ENCODE measurements at regions not wholly inside any gene's neighbourhood (a gene's known extent, or its start where the extent isn't known, plus 50 kb on each side); places are given as distances from the start of the nearest gene placed in this dataset.

- Histone ChIP-seq H3K4me1 (ENCODE audit: insufficient read depth, low read length) (no peaks in the 10 kb centered on the region), H3K9me3 (ENCODE audit: low read length) (no peaks in the 10 kb centered on the region), H3K27ac (ENCODE audit: low read depth, low read length) (no peak overlapping the region), H3K27me3 (ENCODE audit: insufficient read depth, low read length, poor library complexity, severe bottlenecking) (no peaks in the 10 kb centered on the region), H3K36me3 (ENCODE audit: insufficient read depth, low read length) (no peaks in the 10 kb centered on the region), H3K4me3 (ENCODE audit: low read length) (no peak overlapping the region)
- Mint-ChIP-seq H3K27ac (no peak overlapping the region), H3K4me1 (no peaks in the 10 kb centered on the region), H3K4me3 (no peak overlapping the region), H3K27me3 (peaks cover 1 to 7% of the 10 kb centered on the region in 2 donors), H3K36me3 (no peaks in the 10 kb centered on the region), H3K9me3 (peaks cover 0 to 4% (median 0%) of the 10 kb centered on the region in 5 donors)
- POLR2A ChIA-PET = no interaction called here
- CTCF ChIA-PET = no interaction called here
- no peak for DNase-seq
Observed at GRCh38 chr17:13442361-13442760, 159.4 kb downstream of the HS3ST3A1 start.

GRCh38 chr17:13441873-13442272, 159.9 kb downstream of the HS3ST3A1 start:
- Mint-ChIP-seq H3K36me3 (no peaks in the 10 kb centered on the region), H3K27me3 (peaks cover 5 to 7% of the 10 kb centered on the region in 2 donors), H3K27ac (no peak overlapping the region), H3K4me3 (no peak overlapping the region), H3K9me3 (peaks cover 0 to 4% (median 0%) of the 10 kb centered on the region in 5 donors), H3K4me1 (no peaks in the 10 kb centered on the region)
- Histone ChIP-seq H3K27ac (ENCODE audit: low read depth, low read length) (no peak overlapping the region), H3K9me3 (ENCODE audit: low read length) (no peaks in the 10 kb centered on the region), H3K4me3 (ENCODE audit: low read length) (no peak overlapping the region), H3K27me3 (ENCODE audit: insufficient read depth, low read length, poor library complexity, severe bottlenecking) (no peaks in the 10 kb centered on the region), H3K4me1 (ENCODE audit: insufficient read depth, low read length) (no peaks in the 10 kb centered on the region), H3K36me3 (ENCODE audit: insufficient read depth, low read length) (no peaks in the 10 kb centered on the region)
- no peak for DNase-seq
- ChIA-PET CTCF (no interaction called here), POLR2A (no interaction called here)

- H3K4me1 Mint-ChIP-seq = no peaks in the 10 kb centered on the region
- CTCF ChIA-PET = no interaction called here
Observed at GRCh38 chr17:13437966-13438779, 163.6 kb downstream of the HS3ST3A1 start.

GRCh38 chr17:13435230-13435629, 166.5 kb downstream of the HS3ST3A1 start:
- H3K9me3 Mint-ChIP-seq = peaks cover 2 to 11% (median 7%) of the 10 kb centered on the region in 5 donors
- Histone ChIP-seq H3K27me3 (ENCODE audit: insufficient read depth, low read length, poor library complexity, severe bottlenecking) (no peaks in the 10 kb centered on the region), H3K27ac (ENCODE audit: low read depth, low read length) (no peak overlapping the region), H3K4me1 (ENCODE audit: insufficient read depth, low read length) (no peaks in the 10 kb centered on the region), H3K36me3 (ENCODE audit: insufficient read depth, low read length) (no peaks in the 10 kb centered on the region), H3K9me3 (ENCODE audit: low read length) (no peaks in the 10 kb centered on the region), H3K4me3 (ENCODE audit: low read length) (no peak overlapping the region)
- ChIA-PET CTCF (no interaction called here), POLR2A (no interaction called here)
- H3K27me3 Mint-ChIP-seq = peaks cover 0 to 8% of the 10 kb centered on the region in 2 donors
- H3K4me3 Mint-ChIP-seq = no peak overlapping the region
- no peaks in the 10 kb centered on the region for H3K36me3 Mint-ChIP-seq
- no peak overlapping the region for H3K27ac Mint-ChIP-seq
- H3K4me1 Mint-ChIP-seq = no peaks in the 10 kb centered on the region
- DNase-seq = no peak

More at GRCh38 chr17:13437966-13438779, 163.6 kb downstream of the HS3ST3A1 start:
- H3K27me3 Mint-ChIP-seq = peaks cover 4 to 6% of the 10 kb centered on the region in 2 donors
- H3K9me3 Mint-ChIP-seq = peaks cover 2 to 7% (median 4%) of the 10 kb centered on the region in 5 donors
- no peaks in the 10 kb centered on the region for H3K4me1 ChIP-seq (ENCODE audit: insufficient read depth, low read length)
- H3K27ac Mint-ChIP-seq = no peak overlapping the region
- H3K27ac ChIP-seq (ENCODE audit: low read depth, low read length) = no peak overlapping the region
- no peaks in the 10 kb centered on the region for H3K36me3 Mint-ChIP-seq
- H3K4me3 ChIP-seq (ENCODE audit: low read length) = no peak overlapping the region
- DNase-seq = no peak
- H3K36me3 ChIP-seq (ENCODE audit: insufficient read depth, low read length) = no peaks in the 10 kb centered on the region
- H3K27me3 ChIP-seq (ENCODE audit: insufficient read depth, low read length, poor library complexity, severe bottlenecking) = no peaks in the 10 kb centered on the region
- no peak overlapping the region for H3K4me3 Mint-ChIP-seq
- POLR2A ChIA-PET = no interaction called here
- H3K9me3 ChIP-seq (ENCODE audit: low read length) = no peaks in the 10 kb centered on the region

GRCh38 chr17:13429201-13429600, 172.5 kb downstream of the HS3ST3A1 start:
- peaks cover 0 to 3% of the 10 kb centered on the region in 2 donors for H3K27me3 Mint-ChIP-seq
- H3K9me3 Mint-ChIP-seq = peaks cover 0 to 8% (median 4%) of the 10 kb centered on the region in 5 donors
- ChIA-PET POLR2A (no interaction called here), CTCF (interaction anchor here (1.4 kb wide), 1 partner anchor 11 kb away, joined by 4 read pairs; no protein-coding TSS in a partner anchor)
- H3K4me1 Mint-ChIP-seq = no peaks in the 10 kb centered on the region
- no peaks in the 10 kb centered on the region for H3K4me1 ChIP-seq (ENCODE audit: insufficient read depth, low read length)
- no peak overlapping the region for H3K27ac ChIP-seq (ENCODE audit: low read depth, low read length)
- H3K4me3 ChIP-seq (ENCODE audit: low read length) = no peak overlapping the region
- H3K9me3 ChIP-seq (ENCODE audit: low read length) = no peaks in the 10 kb centered on the region
- H3K36me3 ChIP-seq (ENCODE audit: insufficient read depth, low read length) = no peaks in the 10 kb centered on the region
- no peaks in the 10 kb centered on the region for H3K27me3 ChIP-seq (ENCODE audit: insufficient read depth, low read length, poor library complexity, severe bottlenecking)
- H3K27ac Mint-ChIP-seq = no peak overlapping the region
- H3K36me3 Mint-ChIP-seq = no peaks in the 10 kb centered on the region
- no peak overlapping the region for H3K4me3 Mint-ChIP-seq
- DNase-seq = no peak

- H3K4me1 Mint-ChIP-seq = no peaks in the 10 kb centered on the region
- peaks cover 0 to 3% of the 10 kb centered on the region in 2 donors for H3K27me3 Mint-ChIP-seq
- peaks cover 0 to 7% (median 4%) of the 10 kb centered on the region in 5 donors for H3K9me3 Mint-ChIP-seq
Observed at GRCh38 chr17:13428611-13429042, 173.1 kb downstream of the HS3ST3A1 start.

GRCh38 chr17:13426991-13427390, 174.7 kb downstream of the HS3ST3A1 start:
- Mint-ChIP-seq H3K4me1 (no peaks in the 10 kb centered on the region), H3K9me3 (no peaks in the 10 kb centered on the region), H3K27ac (no peak overlapping the region), H3K4me3 (no peak overlapping the region), H3K36me3 (no peaks in the 10 kb centered on the region), H3K27me3 (peaks cover 0 to 3% of the 10 kb centered on the region in 2 donors)
- H3K9me3 ChIP-seq (ENCODE audit: low read length) = no peaks in the 10 kb centered on the region
- no peaks in the 10 kb centered on the region for H3K36me3 ChIP-seq (ENCODE audit: insufficient read depth, low read length)
- CTCF ChIA-PET = no interaction called here
- no peak for DNase-seq
- H3K27me3 ChIP-seq (ENCODE audit: insufficient read depth, low read length, poor library complexity, severe bottlenecking) = no peaks in the 10 kb centered on the region
- H3K27ac ChIP-seq (ENCODE audit: low read depth, low read length) = no peak overlapping the region
- no peaks in the 10 kb centered on the region for H3K4me1 ChIP-seq (ENCODE audit: insufficient read depth, low read length)
- POLR2A ChIA-PET = no interaction called here
- H3K4me3 ChIP-seq (ENCODE audit: low read length) = no peak overlapping the region

More at GRCh38 chr17:13428611-13429042, 173.1 kb downstream of the HS3ST3A1 start:
- H3K27ac ChIP-seq (ENCODE audit: low read depth, low read length) = no peak overlapping the region
- Mint-ChIP-seq H3K36me3 (no peaks in the 10 kb centered on the region), H3K4me3 (no peak overlapping the region), H3K27ac (no peak overlapping the region)
- H3K4me1 ChIP-seq (ENCODE audit: insufficient read depth, low read length) = no peaks in the 10 kb centered on the region
- H3K27me3 ChIP-seq (ENCODE audit: insufficient read depth, low read length, poor library complexity, severe bottlenecking) = no peaks in the 10 kb centered on the region
- no peak for DNase-seq
- CTCF ChIA-PET = interaction anchor here (1.4 kb wide), 1 partner anchor 10 kb away, joined by 4 read pairs; no protein-coding TSS in a partner anchor
- POLR2A ChIA-PET = no interaction called here
- no peak overlapping the region for H3K4me3 ChIP-seq (ENCODE audit: low read length)
- no peaks in the 10 kb centered on the region for H3K9me3 ChIP-seq (ENCODE audit: low read length)
- no peaks in the 10 kb centered on the region for H3K36me3 ChIP-seq (ENCODE audit: insufficient read depth, low read length)

GRCh38 chr17:13425390-13425789, 176.3 kb downstream of the HS3ST3A1 start:
- Histone ChIP-seq H3K36me3 (ENCODE audit: insufficient read depth, low read length) (no peaks in the 10 kb centered on the region), H3K27me3 (ENCODE audit: insufficient read depth, low read length, poor library complexity, severe bottlenecking) (no peaks in the 10 kb centered on the region), H3K4me3 (ENCODE audit: low read length) (no peak overlapping the region), H3K9me3 (ENCODE audit: low read length) (no peaks in the 10 kb centered on the region), H3K27ac (ENCODE audit: low read depth, low read length) (no peak overlapping the region), H3K4me1 (ENCODE audit: insufficient read depth, low read length) (no peaks in the 10 kb centered on the region)
- H3K27me3 Mint-ChIP-seq = peaks cover 4 to 9% of the 10 kb centered on the region in 2 donors
- no peaks in the 10 kb centered on the region for H3K36me3 Mint-ChIP-seq
- CTCF ChIA-PET = no interaction called here
- no peak for DNase-seq
- no peak overlapping the region for H3K27ac Mint-ChIP-seq
- H3K4me3 Mint-ChIP-seq = no peak overlapping the region
- no peaks in the 10 kb centered on the region for H3K4me1 Mint-ChIP-seq
- POLR2A ChIA-PET = no interaction called here
- no peaks in the 10 kb centered on the region for H3K9me3 Mint-ChIP-seq

All from CD8-positive, alpha-beta memory T cell (primary cell).